ENCODE measurements at regions not wholly inside any gene's neighbourhood (a gene's known extent, or its start where the extent isn't known, plus 50 kb on each side); places are given as distances from the start of the nearest gene placed in this dataset.

GRCh38 chr10:47189802-47190201, 110.2 kb upstream of the GDF10 start:
- no peaks in the 10 kb centered on the region for H3K36me3 ChIP-seq (ENCODE audit: insufficient read depth, low read length)
- H3K4me3 ChIP-seq (ENCODE audit: low read depth, low read length): no peak overlapping the region
- H2AFZ ChIP-seq (ENCODE audit: low read length, unreplicated experiment): no peak overlapping the region
- peaks cover 6% of the 10 kb centered on the region; the same call in 1 of the 2 replicates for H3K27me3 ChIP-seq (ENCODE audit: insufficient read depth, low read length)
- H3K79me2 ChIP-seq (ENCODE audit: control insufficient read depth, insufficient read depth, low read length, unreplicated experiment): no peaks in the 10 kb centered on the region
- H3K27ac ChIP-seq (ENCODE audit: low read depth, low read length): no peak overlapping the region
- no peaks in the 10 kb centered on the region for H3K4me1 ChIP-seq (ENCODE audit: control insufficient read depth, insufficient read depth, low read length, unreplicated experiment)

- Histone ChIP-seq H3K79me2 (ENCODE audit: control insufficient read depth, insufficient read depth, low read length, unreplicated experiment) (no peaks in the 10 kb centered on the region), H3K27me3 (ENCODE audit: insufficient read depth, low read length) (peaks cover 6% of the 10 kb centered on the region; the same call in 1 of the 2 replicates), H3K4me1 (ENCODE audit: control insufficient read depth, insufficient read depth, low read length, unreplicated experiment) (no peaks in the 10 kb centered on the region), H2AFZ (ENCODE audit: low read length, unreplicated experiment) (no peak overlapping the region), H3K36me3 (ENCODE audit: insufficient read depth, low read length) (no peaks in the 10 kb centered on the region), H3K27ac (ENCODE audit: low read depth, low read length) (no peak overlapping the region), H3K4me3 (ENCODE audit: low read depth, low read length) (no peak overlapping the region)
These were observed 109.7 kb upstream of the GDF10 start for GRCh38 chr10:47190301-47190700.

GRCh38 chr10:47190802-47191450, 109.1 kb upstream of the GDF10 start:
- no peaks in the 10 kb centered on the region for H3K36me3 ChIP-seq (ENCODE audit: insufficient read depth, low read length)
- no peak overlapping the region for H3K27ac ChIP-seq (ENCODE audit: low read depth, low read length)
- H3K79me2 ChIP-seq (ENCODE audit: control insufficient read depth, insufficient read depth, low read length, unreplicated experiment): no peaks in the 10 kb centered on the region
- H3K4me3 ChIP-seq (ENCODE audit: low read depth, low read length): no peak overlapping the region
- no peaks in the 10 kb centered on the region for H3K4me1 ChIP-seq (ENCODE audit: control insufficient read depth, insufficient read depth, low read length, unreplicated experiment)
- H2AFZ ChIP-seq (ENCODE audit: low read length, unreplicated experiment): no peak overlapping the region
- peaks cover 6% of the 10 kb centered on the region; the same call in 1 of the 2 replicates for H3K27me3 ChIP-seq (ENCODE audit: insufficient read depth, low read length)

- Histone ChIP-seq H3K36me3 (ENCODE audit: insufficient read depth, low read length) (no peaks in the 10 kb centered on the region), H3K27me3 (ENCODE audit: insufficient read depth, low read length) (peaks cover 6% of the 10 kb centered on the region; the same call in 1 of the 2 replicates), H2AFZ (ENCODE audit: low read length, unreplicated experiment) (no peak overlapping the region), H3K79me2 (ENCODE audit: control insufficient read depth, insufficient read depth, low read length, unreplicated experiment) (no peaks in the 10 kb centered on the region), H3K4me1 (ENCODE audit: control insufficient read depth, insufficient read depth, low read length, unreplicated experiment) (no peaks in the 10 kb centered on the region), H3K27ac (ENCODE audit: low read depth, low read length) (no peak overlapping the region), H3K4me3 (ENCODE audit: low read depth, low read length) (no peak overlapping the region)
These were observed 107.7 kb upstream of the GDF10 start for GRCh38 chr10:47192273-47192672.

GRCh38 chr10:47193666-47194065, 106.3 kb upstream of the GDF10 start:
- Histone ChIP-seq H3K79me2 (ENCODE audit: control insufficient read depth, insufficient read depth, low read length, unreplicated experiment) (no peaks in the 10 kb centered on the region), H3K27me3 (ENCODE audit: insufficient read depth, low read length) (peaks cover 11% of the 10 kb centered on the region), H3K27ac (ENCODE audit: low read depth, low read length) (no peak overlapping the region), H2AFZ (ENCODE audit: low read length, unreplicated experiment) (no peak overlapping the region), H3K4me3 (ENCODE audit: low read depth, low read length) (no peak overlapping the region), H3K36me3 (ENCODE audit: insufficient read depth, low read length) (no peaks in the 10 kb centered on the region), H3K4me1 (ENCODE audit: control insufficient read depth, insufficient read depth, low read length, unreplicated experiment) (no peaks in the 10 kb centered on the region)

GRCh38 chr10:47195274-47195885, 104.6 kb upstream of the GDF10 start:
- no peak overlapping the region for H3K4me3 ChIP-seq (ENCODE audit: low read depth, low read length)
- H3K27me3 ChIP-seq (ENCODE audit: insufficient read depth, low read length): peaks cover 21% of the 10 kb centered on the region
- no peaks in the 10 kb centered on the region for H3K79me2 ChIP-seq (ENCODE audit: control insufficient read depth, insufficient read depth, low read length, unreplicated experiment)
- no peaks in the 10 kb centered on the region for H3K36me3 ChIP-seq (ENCODE audit: insufficient read depth, low read length)
- H3K27ac ChIP-seq (ENCODE audit: low read depth, low read length): no peak overlapping the region
- no peaks in the 10 kb centered on the region for H3K4me1 ChIP-seq (ENCODE audit: control insufficient read depth, insufficient read depth, low read length, unreplicated experiment)
- no peak overlapping the region for H2AFZ ChIP-seq (ENCODE audit: low read length, unreplicated experiment)

- no peaks in the 10 kb centered on the region for H3K79me2 ChIP-seq (ENCODE audit: control insufficient read depth, insufficient read depth, low read length, unreplicated experiment)
- no peak overlapping the region for H3K4me3 ChIP-seq (ENCODE audit: low read depth, low read length)
- peaks cover 30% of the 10 kb centered on the region for H3K27me3 ChIP-seq (ENCODE audit: insufficient read depth, low read length)
- H2AFZ ChIP-seq (ENCODE audit: low read length, unreplicated experiment): no peak overlapping the region
- no peaks in the 10 kb centered on the region for H3K4me1 ChIP-seq (ENCODE audit: control insufficient read depth, insufficient read depth, low read length, unreplicated experiment)
- H3K36me3 ChIP-seq (ENCODE audit: insufficient read depth, low read length): no peaks in the 10 kb centered on the region
- no peak overlapping the region for H3K27ac ChIP-seq (ENCODE audit: low read depth, low read length)
These were observed 103.3 kb upstream of the GDF10 start for GRCh38 chr10:47196691-47197090.

- Histone ChIP-seq H3K4me1 (ENCODE audit: control insufficient read depth, insufficient read depth, low read length, unreplicated experiment) (no peaks in the 10 kb centered on the region), H3K27ac (ENCODE audit: low read depth, low read length) (no peak overlapping the region), H3K27me3 (ENCODE audit: insufficient read depth, low read length) (peaks cover 41% of the 10 kb centered on the region), H3K4me3 (ENCODE audit: low read depth, low read length) (no peak overlapping the region), H3K36me3 (ENCODE audit: insufficient read depth, low read length) (no peaks in the 10 kb centered on the region), H3K79me2 (ENCODE audit: control insufficient read depth, insufficient read depth, low read length, unreplicated experiment) (no peaks in the 10 kb centered on the region), H2AFZ (ENCODE audit: low read length, unreplicated experiment) (no peak overlapping the region)
These were observed 101.8 kb upstream of the GDF10 start for GRCh38 chr10:47198221-47198620.

GRCh38 chr10:47205192-47205591, 94.8 kb upstream of the GDF10 start:
- H3K4me3 ChIP-seq (ENCODE audit: low read depth, low read length): no peak overlapping the region
- H3K27ac ChIP-seq (ENCODE audit: low read depth, low read length): no peak overlapping the region
- H3K79me2 ChIP-seq (ENCODE audit: control insufficient read depth, insufficient read depth, low read length, unreplicated experiment): no peaks in the 10 kb centered on the region
- peaks cover 44% of the 10 kb centered on the region for H3K27me3 ChIP-seq (ENCODE audit: insufficient read depth, low read length)
- H3K36me3 ChIP-seq (ENCODE audit: insufficient read depth, low read length): no peaks in the 10 kb centered on the region
- H3K4me1 ChIP-seq (ENCODE audit: control insufficient read depth, insufficient read depth, low read length, unreplicated experiment): no peaks in the 10 kb centered on the region
- H2AFZ ChIP-seq (ENCODE audit: low read length, unreplicated experiment): no peak overlapping the region

GRCh38 chr10:47206449-47207280, 93.3 kb upstream of the GDF10 start:
- H3K36me3 ChIP-seq (ENCODE audit: insufficient read depth, low read length): no peaks in the 10 kb centered on the region
- no peak overlapping the region for H3K27ac ChIP-seq (ENCODE audit: low read depth, low read length)
- H2AFZ ChIP-seq (ENCODE audit: low read length, unreplicated experiment): no peak overlapping the region
- peaks cover 34% of the 10 kb centered on the region; the same call in 1 of the 2 replicates for H3K27me3 ChIP-seq (ENCODE audit: insufficient read depth, low read length)
- H3K4me1 ChIP-seq (ENCODE audit: control insufficient read depth, insufficient read depth, low read length, unreplicated experiment): no peaks in the 10 kb centered on the region
- H3K4me3 ChIP-seq (ENCODE audit: low read depth, low read length): no peak overlapping the region
- no peaks in the 10 kb centered on the region for H3K79me2 ChIP-seq (ENCODE audit: control insufficient read depth, insufficient read depth, low read length, unreplicated experiment)

Data from ACC112 (cell line).